RWPE2 (cell line): ENCODE measurements at regions not wholly inside any gene's neighbourhood (a gene's known extent, or its start where the extent isn't known, plus 50 kb on each side); places are given as distances from the start of the nearest gene placed in this dataset.
A peak's percentile ranks its signal among the peaks of the same experiment; 100 is the strongest.

Source experiments
- ATAC-seq: fragments of 200-7000 bp; cut with Tn5 transposase; 3 replicates; pipeline ENCODE4 v1.9.1; 2021; ENCODE audit warnings: low read depth
- DNase-seq: peaks from one replicate; pipeline ENCODE4 v3.0.0-alpha.2; 2020; ENCODE audit warnings: low spot score
- H3K27ac ChIP-seq: fragments of 450-650 bp; 2 replicates; pipeline ENCODE4 v1.5.1; 2017; ENCODE audit warnings: mild to moderate bottlenecking; ENCODE audit not compliant: poor library complexity, severe bottlenecking
- H3K27me3 ChIP-seq: fragments of 250-450 bp; sonication (Bioruptor Pico); 2 replicates; pipeline ENCODE4 v1.5.1; 2021; ENCODE audit warnings: mild to moderate bottlenecking, moderate library complexity; ENCODE audit not compliant: insufficient read depth, poor library complexity, severe bottlenecking
- H3K36me3 ChIP-seq: fragments of 250-450 bp; sonication (Bioruptor Pico); 2 replicates; pipeline ENCODE4 v1.5.1; 2020; ENCODE audit warnings: low read depth, mild to moderate bottlenecking, moderate library complexity
- H3K4me1 ChIP-seq: fragments of 250-450 bp; sonication (Bioruptor Pico); 2 replicates; pipeline ENCODE4 v1.5.1; 2021; ENCODE audit warnings: mild to moderate bottlenecking, moderate library complexity; ENCODE audit not compliant: insufficient read depth, poor library complexity, severe bottlenecking
- H3K4me3 ChIP-seq: fragments of 250-450 bp; sonication (Bioruptor Pico); 2 replicates; pipeline ENCODE4 v1.5.1; 2021; ENCODE audit warnings: mild to moderate bottlenecking, moderate library complexity; ENCODE audit not compliant: severe bottlenecking
- H3K9me3 ChIP-seq: fragments of 250-450 bp; sonication (Bioruptor Pico); 2 replicates; pipeline ENCODE4 v1.5.1; 2021; ENCODE audit warnings: mild to moderate bottlenecking, moderate library complexity; ENCODE audit not compliant: severe bottlenecking
- TF ChIP-seq, protein P1 (sequence below): fragments of 450-650 bp; IDR thresholded peaks from one replicate; pipeline ENCODE4 v1.5.1; 2017; ENCODE audit warnings: mild to moderate bottlenecking, moderate library complexity; ENCODE audit not compliant: poor library complexity, severe bottlenecking

- no peaks in the 10 kb centered on the region for H3K27me3 ChIP-seq
- no peaks in the 10 kb centered on the region for H3K4me1 ChIP-seq
- no peak for ATAC-seq
- DNase-seq = no peak
- H3K27ac ChIP-seq = no peak overlapping the region
- TF ChIP-seq, protein P1, sequence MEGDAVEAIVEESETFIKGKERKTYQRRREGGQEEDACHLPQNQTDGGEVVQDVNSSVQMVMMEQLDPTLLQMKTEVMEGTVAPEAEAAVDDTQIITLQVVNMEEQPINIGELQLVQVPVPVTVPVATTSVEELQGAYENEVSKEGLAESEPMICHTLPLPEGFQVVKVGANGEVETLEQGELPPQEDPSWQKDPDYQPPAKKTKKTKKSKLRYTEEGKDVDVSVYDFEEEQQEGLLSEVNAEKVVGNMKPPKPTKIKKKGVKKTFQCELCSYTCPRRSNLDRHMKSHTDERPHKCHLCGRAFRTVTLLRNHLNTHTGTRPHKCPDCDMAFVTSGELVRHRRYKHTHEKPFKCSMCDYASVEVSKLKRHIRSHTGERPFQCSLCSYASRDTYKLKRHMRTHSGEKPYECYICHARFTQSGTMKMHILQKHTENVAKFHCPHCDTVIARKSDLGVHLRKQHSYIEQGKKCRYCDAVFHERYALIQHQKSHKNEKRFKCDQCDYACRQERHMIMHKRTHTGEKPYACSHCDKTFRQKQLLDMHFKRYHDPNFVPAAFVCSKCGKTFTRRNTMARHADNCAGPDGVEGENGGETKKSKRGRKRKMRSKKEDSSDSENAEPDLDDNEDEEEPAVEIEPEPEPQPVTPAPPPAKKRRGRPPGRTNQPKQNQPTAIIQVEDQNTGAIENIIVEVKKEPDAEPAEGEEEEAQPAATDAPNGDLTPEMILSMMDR = no peak
- no peaks in the 10 kb centered on the region for H3K9me3 ChIP-seq
- H3K36me3 ChIP-seq = no peaks in the 10 kb centered on the region
- no peak overlapping the region for H3K4me3 ChIP-seq
These were observed 1061.8 kb downstream of the PCDH19 start for GRCh38 chrX:99348256-99348655.

- ATAC-seq (no peak), DNase-seq (no peak)
- no peaks in the 10 kb centered on the region for H3K9me3 ChIP-seq
- no peaks in the 10 kb centered on the region for H3K27me3 ChIP-seq
- H3K4me3 ChIP-seq = no peak overlapping the region
- no peak overlapping the region for H3K27ac ChIP-seq
- no peaks in the 10 kb centered on the region for H3K4me1 ChIP-seq
- TF ChIP-seq, protein P1 = no peak
- no peaks in the 10 kb centered on the region for H3K36me3 ChIP-seq
These were observed 1101.8 kb downstream of the PCDH19 start for GRCh38 chrX:99308302-99308701.

GRCh38 chrX:99305573-99305972 lies 1104.5 kb downstream of the PCDH19 start:
- Histone ChIP-seq H3K27me3 (no peaks in the 10 kb centered on the region), H3K27ac (no peak overlapping the region), H3K9me3 (no peaks in the 10 kb centered on the region), H3K36me3 (no peaks in the 10 kb centered on the region), H3K4me1 (no peaks in the 10 kb centered on the region), H3K4me3 (no peak overlapping the region)
- no peak for ATAC-seq
- DNase-seq = no peak
- TF ChIP-seq, protein P1 = no peak

DNA sequence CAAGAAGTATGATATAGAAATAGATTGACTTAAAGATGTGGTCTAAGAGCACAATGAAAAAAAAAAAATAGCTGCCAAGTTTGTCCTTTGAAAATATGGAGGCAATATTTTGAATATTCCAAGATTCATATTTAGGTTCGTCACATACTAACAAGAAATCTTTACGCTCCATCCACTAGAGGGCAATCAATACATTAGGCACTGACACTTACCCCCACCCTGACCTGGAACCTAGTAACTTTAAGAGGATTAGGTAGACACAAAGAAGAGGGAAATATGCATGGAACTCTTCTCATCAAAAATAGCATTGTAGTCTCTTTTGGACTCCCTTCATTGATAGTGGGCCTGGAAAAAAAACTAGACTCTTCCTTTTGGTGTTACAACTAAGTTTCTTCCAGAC lies 1108.1 kb downstream of the PCDH19 start:
- ATAC-seq (no peak; the same call in 2 of the 3 replicates), DNase-seq (no peak)
- Histone ChIP-seq H3K9me3 (no peaks in the 10 kb centered on the region), H3K4me3 (no peak overlapping the region), H3K4me1 (no peaks in the 10 kb centered on the region), H3K27me3 (no peaks in the 10 kb centered on the region), H3K27ac (no peak overlapping the region), H3K36me3 (no peaks in the 10 kb centered on the region)
- TF ChIP-seq, protein P1 = peak; percentile 31

DNA sequence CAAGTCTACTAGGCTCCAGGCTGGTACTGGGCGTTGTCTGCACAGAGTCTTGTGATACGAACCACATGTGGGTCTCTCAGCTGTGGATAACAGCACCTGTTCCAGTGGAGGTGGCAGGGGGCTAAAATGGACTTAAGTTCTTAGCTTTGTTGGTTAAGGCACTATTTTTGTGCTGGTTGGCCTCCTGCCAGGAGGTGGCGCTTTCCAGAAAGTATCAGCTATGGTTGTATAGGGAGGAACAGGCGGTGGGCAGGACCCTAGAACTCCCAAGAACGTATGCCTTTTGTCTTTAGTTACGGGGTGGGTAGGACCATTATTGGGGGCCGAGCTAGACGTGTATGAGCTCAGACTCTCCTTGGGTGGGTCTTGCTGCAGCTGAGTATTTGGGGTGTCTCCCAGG lies 1138.4 kb downstream of the PCDH19 start:
- DNase-seq (no peak), ATAC-seq (no peak)
- no peak overlapping the region for H3K27ac ChIP-seq
- H3K4me3 ChIP-seq = no peak overlapping the region
- H3K27me3 ChIP-seq = no peaks in the 10 kb centered on the region
- no peaks in the 10 kb centered on the region for H3K36me3 ChIP-seq
- no peaks in the 10 kb centered on the region for H3K4me1 ChIP-seq
- H3K9me3 ChIP-seq = no peaks in the 10 kb centered on the region
- TF ChIP-seq, protein P1 = no peak
